HEK293 (cell line): ENCODE measurements at regions not wholly inside any gene's neighbourhood (a gene's known extent, or its start where the extent isn't known, plus 50 kb on each side); places are given as distances from the start of the nearest gene placed in this dataset.

ENCODE experiments used
- CTCF ChIA-PET: fragments of 350-600 bp; formaldehyde crosslinking; extraction: SDS; loops from one replicate; lab custom pipeline; 2021; ENCODE audit warnings: antibody characterized with exemption; lab: Yijun Ruan, JAX
- POLR2A ChIA-PET: fragments of 300-600 bp; formaldehyde crosslinking; extraction: SDS; loops from one replicate; lab custom pipeline; 2020; ENCODE audit warnings: antibody characterized with exemption, inconsistent platforms; lab: Yijun Ruan, JAX
- H3K27ac ChIP-seq: fragments of 200-500 bp; sonication (Bioruptor generic); 2 replicates; pipeline ENCODE4 v1.5.1; 2014; ENCODE audit warnings: low read depth, low read length, control low read depth, inconsistent platforms; ENCODE audit errors: extremely low read depth
- H3K36me3 ChIP-seq, 2 experiments: fragments of 200-500 bp in 1 of 2; sonication (Bioruptor generic) in 1 of 2; 1 replicate in 1 of 2; 2 replicates in 1 of 2; pipeline ENCODE4 v1.5.1; 2014 to 2017; ENCODE audit warnings: inconsistent platforms in 2 of 2, low read length in 2 of 2; ENCODE audit not compliant: control insufficient read depth in 2 of 2, insufficient read depth in 1 of 2
- H3K4me1 ChIP-seq: fragments of 200-500 bp; sonication (Bioruptor generic); 2 replicates; pipeline ENCODE4 v1.5.1; 2014; ENCODE audit warnings: mild to moderate bottlenecking, low read length, inconsistent platforms; ENCODE audit not compliant: control insufficient read depth, insufficient read depth
- H3K4me3 ChIP-seq: 2 replicates; pipeline ENCODE4 v1.5.1; 2011; ENCODE audit warnings: low read depth, mild to moderate bottlenecking, control low read depth, low read length, moderate library complexity
- H3K9me3 ChIP-seq: fragments of 200-500 bp; sonication (Bioruptor generic); 2 replicates; pipeline ENCODE4 v1.5.1; 2014; ENCODE audit warnings: low read depth, low read length, inconsistent platforms; ENCODE audit not compliant: control insufficient read depth, insufficient read depth
- AEBP2 ChIP-seq: fragments of 450-650 bp; formaldehyde crosslinking; IDR thresholded peaks from 2 replicates; pipeline ENCODE4 v1.5.1; 2016; ENCODE audit warnings: missing biosample characterization, missing genetic modification characterization, borderline replicate concordance
- BCL11A ChIP-seq: fragments of 450-650 bp; formaldehyde crosslinking; IDR thresholded peaks from 2 replicates; pipeline ENCODE4 v1.5.1; 2016; ENCODE audit warnings: low read depth, missing biosample characterization, missing genetic modification characterization
- HIC1 ChIP-seq: fragments of 450-650 bp; formaldehyde crosslinking; IDR thresholded peaks from 2 replicates; pipeline ENCODE4 v1.5.1; 2016; ENCODE audit warnings: missing biosample characterization, missing genetic modification characterization
- OVOL3 ChIP-seq: fragments of 450-650 bp; formaldehyde crosslinking; IDR thresholded peaks from 2 replicates; pipeline ENCODE4 v1.5.1; 2016; ENCODE audit warnings: missing biosample characterization, missing genetic modification characterization
- RBAK ChIP-seq: fragments of 450-650 bp; formaldehyde crosslinking; IDR thresholded peaks from 2 replicates; pipeline ENCODE4 v1.5.1; 2016; ENCODE audit warnings: missing biosample characterization, missing genetic modification characterization
- ZBTB17 ChIP-seq: fragments of 450-650 bp; formaldehyde crosslinking; IDR thresholded peaks from 2 replicates; pipeline ENCODE4 v1.5.1; 2016; ENCODE audit warnings: missing biosample characterization, missing genetic modification characterization
- ZBTB20 ChIP-seq: fragments of 450-650 bp; formaldehyde crosslinking; IDR thresholded peaks from 2 replicates; pipeline ENCODE4 v1.5.1; 2016; ENCODE audit warnings: missing biosample characterization, missing genetic modification characterization
- ZFP69B ChIP-seq: fragments of 450-650 bp; formaldehyde crosslinking; IDR thresholded peaks from 2 replicates; pipeline ENCODE4 v1.5.1; 2016; ENCODE audit warnings: missing biosample characterization, missing genetic modification characterization
- ZNF133 ChIP-seq: fragments of 450-650 bp; formaldehyde crosslinking; IDR thresholded peaks from 2 replicates; pipeline ENCODE4 v1.5.1; 2016; ENCODE audit warnings: missing biosample characterization, missing genetic modification characterization
- ZNF174 ChIP-seq: fragments of 450-650 bp; formaldehyde crosslinking; IDR thresholded peaks from 2 replicates; pipeline ENCODE4 v1.5.0; 2017; ENCODE audit warnings: missing biosample characterization, mild to moderate bottlenecking, missing genetic modification characterization
- ZNF24 ChIP-seq: fragments of 450-650 bp; formaldehyde crosslinking; IDR thresholded peaks from 2 replicates; pipeline ENCODE4 v1.5.1; 2016; ENCODE audit warnings: missing biosample characterization, missing genetic modification characterization
- ZNF266 ChIP-seq: fragments of 450-650 bp; formaldehyde crosslinking; IDR thresholded peaks from 2 replicates; pipeline ENCODE4 v1.5.1; 2016; ENCODE audit warnings: missing biosample characterization, missing genetic modification characterization, low read depth
- ZNF350 ChIP-seq: fragments of 450-650 bp; formaldehyde crosslinking; IDR thresholded peaks from 2 replicates; pipeline ENCODE4 v1.5.0; 2017; ENCODE audit warnings: missing biosample characterization, mild to moderate bottlenecking, missing genetic modification characterization
- ZNF426 ChIP-seq: fragments of 450-650 bp; formaldehyde crosslinking; IDR thresholded peaks from 2 replicates; pipeline ENCODE4 v1.5.1; 2017; ENCODE audit warnings: missing biosample characterization, missing genetic modification characterization, mild to moderate bottlenecking, inconsistent platforms, moderate library complexity
- ZNF514 ChIP-seq: fragments of 450-650 bp; formaldehyde crosslinking; IDR thresholded peaks from 2 replicates; pipeline ENCODE4 v1.5.1; 2016; ENCODE audit warnings: missing biosample characterization, missing genetic modification characterization
- ZNF548 ChIP-seq: fragments of 450-650 bp; formaldehyde crosslinking; IDR thresholded peaks from 2 replicates; pipeline ENCODE4 v1.5.1; 2016; ENCODE audit warnings: missing biosample characterization, missing genetic modification characterization
- ZNF549 ChIP-seq: fragments of 450-650 bp; IDR thresholded peaks from 2 replicates; pipeline ENCODE4 v1.5.1; 2018; ENCODE audit warnings: missing biosample characterization, missing genetic modification characterization, mild to moderate bottlenecking, inconsistent platforms, moderate library complexity
- ZNF558 ChIP-seq: fragments of 450-650 bp; formaldehyde crosslinking; IDR thresholded peaks from 2 replicates; pipeline ENCODE4 v1.5.1; 2016; ENCODE audit warnings: missing biosample characterization, missing genetic modification characterization
- ZNF621 ChIP-seq: fragments of 450-650 bp; formaldehyde crosslinking; IDR thresholded peaks from 2 replicates; pipeline ENCODE4 v1.5.1; 2017; ENCODE audit warnings: missing biosample characterization, missing genetic modification characterization
- ZNF624 ChIP-seq: fragments of 450-650 bp; formaldehyde crosslinking; IDR thresholded peaks from 2 replicates; pipeline ENCODE4 v1.5.1; 2017; ENCODE audit warnings: missing biosample characterization, missing genetic modification characterization
- ZNF701 ChIP-seq: fragments of 450-650 bp; formaldehyde crosslinking; IDR thresholded peaks from 2 replicates; pipeline ENCODE4 v1.5.1; 2016; ENCODE audit warnings: missing biosample characterization, missing genetic modification characterization
- ZNF837 ChIP-seq: fragments of 450-650 bp; formaldehyde crosslinking; IDR thresholded peaks from 2 replicates; pipeline ENCODE4 v1.5.1; 2016; ENCODE audit warnings: missing biosample characterization, missing genetic modification characterization
- ZSCAN5A ChIP-seq: fragments of 450-650 bp; formaldehyde crosslinking; IDR thresholded peaks from 2 replicates; pipeline ENCODE4 v1.5.1; 2016; ENCODE audit warnings: missing biosample characterization, missing genetic modification characterization

GRCh38 chr12:88865537-88865936 lies 285.3 kb upstream of the KITLG start:
- Histone ChIP-seq H3K36me3 (no peaks in the 10 kb centered on the region), H3K9me3 (no peaks in the 10 kb centered on the region), H3K4me1 (no peaks in the 10 kb centered on the region), H3K4me3 (no peak overlapping the region), H3K27ac (no peak overlapping the region)
- CTCF ChIA-PET: no interaction called here
- POLR2A ChIA-PET: no interaction called here
- TF ChIP-seq AEBP2 (tag by site-specific recombination): no peak
- no peak for TF ChIP-seq ZNF426 (tag by site-specific recombination)
- no peak for TF ChIP-seq ZNF266 (tag by site-specific recombination)
- no peak for TF ChIP-seq ZNF701 (tag by site-specific recombination)
- no peak for TF ChIP-seq RBAK
- no peak for TF ChIP-seq BCL11A (tag by site-specific recombination)

DNA sequence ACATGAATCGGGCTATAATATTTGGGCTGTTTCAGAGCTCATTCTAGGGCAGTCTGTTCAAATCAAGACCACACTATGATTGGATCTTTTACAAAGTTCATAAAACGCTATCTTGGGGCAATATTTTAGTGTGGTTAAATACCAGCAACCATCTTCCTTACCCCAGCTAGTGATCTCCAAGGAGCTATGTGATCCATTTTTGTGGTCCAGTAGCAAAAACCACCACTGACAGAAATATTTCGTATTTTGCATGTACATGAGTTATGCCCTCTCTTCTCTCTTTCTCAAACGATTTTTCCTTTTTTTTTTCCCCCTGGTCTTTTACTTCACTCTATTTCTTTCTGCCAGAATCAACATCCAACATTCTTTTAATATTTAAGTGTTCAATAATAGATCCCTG lies 280.6 kb upstream of the KITLG start:
- POLR2A ChIA-PET: no interaction called here
- Histone ChIP-seq H3K9me3 (no peaks in the 10 kb centered on the region), H3K36me3 (no peaks in the 10 kb centered on the region), H3K4me1 (no peaks in the 10 kb centered on the region), H3K4me3 (no peak overlapping the region), H3K27ac (no peak overlapping the region)
- TF ChIP-seq ZNF624 (no peak), ZNF558 (tag by site-specific recombination) (no peak), ZNF24 (no peak), ZNF133 (tag by site-specific recombination) (peak; percentile 37; the same call in 1 of the 2 replicates), ZNF514 (no peak)
- CTCF ChIA-PET: interaction anchor here (0.6 kb wide), 1 partner anchor 1981 kb away, joined by 3 read pairs; no protein-coding TSS in a partner anchor

GRCh38 chr12:88856201-88856600 lies 275.9 kb upstream of the KITLG start:
- no peaks in the 10 kb centered on the region for H3K36me3 ChIP-seq
- ChIA-PET POLR2A (no interaction called here), CTCF (no interaction called here)
- no peak overlapping the region for H3K4me3 ChIP-seq
- H3K9me3 ChIP-seq: no peaks in the 10 kb centered on the region
- no peaks in the 10 kb centered on the region for H3K4me1 ChIP-seq
- H3K27ac ChIP-seq: no peak overlapping the region
- TF ChIP-seq ZNF837 (tag by site-specific recombination) (no peak), HIC1 (tag by site-specific recombination) (no peak), ZBTB20 (tag by site-specific recombination) (no peak), ZNF350 (tag by site-specific recombination) (no peak), OVOL3 (tag by site-specific recombination) (no peak), ZNF621 (tag by site-specific recombination) (no peak), ZBTB17 (no peak), ZNF548 (tag by site-specific recombination) (no peak), ZNF701 (tag by site-specific recombination) (no peak), ZNF549 (tag by site-specific recombination) (no peak), ZNF174 (no peak), ZFP69B (tag by site-specific recombination) (no peak), ZSCAN5A (tag by site-specific recombination) (no peak)
